Brain microvascular endothelial cell (primary cell): ENCODE measurements at regions not wholly inside any gene's neighbourhood (a gene's known extent, or its start where the extent isn't known, plus 50 kb on each side); places are given as distances from the start of the nearest gene placed in this dataset.
"Not testable (repeated sequence)": the region's sequence is repeated elsewhere in the genome, so short reads cannot be mapped to it uniquely, and the experiment has no call there.

Experiments used
- DNase-seq: peaks from one replicate; pipeline ENCODE4 v3.0.0-alpha.2; 2020
- H3K27ac ChIP-seq: fragments of 250-450 bp; sonication (Bioruptor Pico); 2 replicates; pipeline ENCODE4 v1.5.1; 2020; ENCODE audit warnings: mild to moderate bottlenecking, moderate library complexity
- H3K27me3 ChIP-seq: fragments of 250-450 bp; sonication (Bioruptor Pico); replicated peaks from 2 replicates; pipeline ENCODE4 v1.5.1; 2020; ENCODE audit warnings: mild to moderate bottlenecking
- H3K36me3 ChIP-seq: fragments of 250-450 bp; sonication (Bioruptor Pico); replicated peaks from 2 replicates; pipeline ENCODE4 v1.5.1; 2020; ENCODE audit warnings: mild to moderate bottlenecking
- H3K4me3 ChIP-seq: 2 replicates; pipeline ENCODE4 v1.5.1; 2011; ENCODE audit warnings: low read depth, mild to moderate bottlenecking, control low read depth, low read length, moderate library complexity
- in situ Hi-C: cut with HindIII; loops from 2 replicates; pipeline ENCODE4 v1.10.0; 2017; ENCODE audit warnings: low sequenced_read_pairs, low pct_ligation_motif_present
- TF ChIP-seq, protein P1 (sequence below): IDR thresholded peaks from 2 replicates; pipeline ENCODE4 v1.5.1; 2011; ENCODE audit warnings: low read depth, mild to moderate bottlenecking, moderate library complexity, low read length, control low read depth, inconsistent platforms; ENCODE audit errors: missing control alignments

GRCh38 chr9:24986331-24986730, 440.6 kb upstream of the IZUMO3 start:
- Histone ChIP-seq H3K27me3 (no peaks in the 10 kb centered on the region), H3K27ac (no peak overlapping the region), H3K36me3 (no peaks in the 10 kb centered on the region), H3K4me3 (no peak overlapping the region)
- in situ Hi-C loops, result no loop called here
- no peak for DNase-seq
- TF ChIP-seq, protein P1, sequence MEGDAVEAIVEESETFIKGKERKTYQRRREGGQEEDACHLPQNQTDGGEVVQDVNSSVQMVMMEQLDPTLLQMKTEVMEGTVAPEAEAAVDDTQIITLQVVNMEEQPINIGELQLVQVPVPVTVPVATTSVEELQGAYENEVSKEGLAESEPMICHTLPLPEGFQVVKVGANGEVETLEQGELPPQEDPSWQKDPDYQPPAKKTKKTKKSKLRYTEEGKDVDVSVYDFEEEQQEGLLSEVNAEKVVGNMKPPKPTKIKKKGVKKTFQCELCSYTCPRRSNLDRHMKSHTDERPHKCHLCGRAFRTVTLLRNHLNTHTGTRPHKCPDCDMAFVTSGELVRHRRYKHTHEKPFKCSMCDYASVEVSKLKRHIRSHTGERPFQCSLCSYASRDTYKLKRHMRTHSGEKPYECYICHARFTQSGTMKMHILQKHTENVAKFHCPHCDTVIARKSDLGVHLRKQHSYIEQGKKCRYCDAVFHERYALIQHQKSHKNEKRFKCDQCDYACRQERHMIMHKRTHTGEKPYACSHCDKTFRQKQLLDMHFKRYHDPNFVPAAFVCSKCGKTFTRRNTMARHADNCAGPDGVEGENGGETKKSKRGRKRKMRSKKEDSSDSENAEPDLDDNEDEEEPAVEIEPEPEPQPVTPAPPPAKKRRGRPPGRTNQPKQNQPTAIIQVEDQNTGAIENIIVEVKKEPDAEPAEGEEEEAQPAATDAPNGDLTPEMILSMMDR, result no peak

GRCh38 chr9:24970780-24971179, 425.1 kb upstream of the IZUMO3 start:
- H3K4me3 ChIP-seq, H3K27ac ChIP-seq, in situ Hi-C loops, H3K27me3 ChIP-seq, DNase-seq, H3K36me3 ChIP-seq: not testable (repeated sequence)

DNA sequence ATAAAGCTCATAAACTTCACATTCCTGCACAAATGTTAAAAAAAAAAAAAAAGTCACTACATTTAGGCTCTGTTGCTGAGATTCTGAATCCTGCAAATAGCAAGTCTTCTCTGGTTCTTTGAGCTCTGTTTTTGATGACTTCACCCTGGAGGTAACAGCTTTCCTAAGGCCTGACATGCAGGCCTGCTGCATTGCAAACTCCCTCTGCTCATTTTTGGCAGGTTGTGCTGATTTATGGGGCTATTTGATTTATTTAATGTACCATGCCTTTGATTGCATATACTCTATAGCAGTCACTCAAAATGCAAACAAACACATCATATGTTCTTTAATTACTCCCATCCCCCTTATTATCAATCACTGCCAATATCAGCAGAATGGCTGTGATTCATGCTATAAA, 416.1 kb upstream of the IZUMO3 start:
- in situ Hi-C loops, result no loop called here
- Histone ChIP-seq H3K36me3 (no peaks in the 10 kb centered on the region), H3K4me3 (no peak overlapping the region), H3K27ac (no peak overlapping the region), H3K27me3 (no peaks in the 10 kb centered on the region)
- TF ChIP-seq, protein P1, result no peak
- DNase-seq, result no peak

DNA sequence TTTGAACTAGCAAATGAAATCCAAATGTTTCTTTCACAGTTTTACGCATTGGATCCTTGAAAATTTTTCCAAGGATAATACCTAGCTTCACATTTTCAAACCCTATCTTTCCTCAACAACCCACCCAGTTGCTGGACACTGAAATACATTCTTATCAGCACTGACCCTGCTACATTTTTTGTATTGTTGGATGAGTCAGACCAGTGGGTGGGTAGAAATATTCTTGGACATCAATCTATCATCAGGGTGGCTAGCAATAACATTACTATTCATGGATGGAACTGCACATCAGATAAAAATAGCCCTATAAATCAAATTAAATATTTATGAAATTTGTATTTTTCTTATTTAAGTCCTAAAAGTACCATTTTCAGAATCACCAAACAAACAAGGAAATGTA, 407.4 kb upstream of the IZUMO3 start:
- Histone ChIP-seq H3K36me3 (no peaks in the 10 kb centered on the region), H3K4me3 (no peak overlapping the region), H3K27me3 (no peaks in the 10 kb centered on the region), H3K27ac (no peak overlapping the region)
- TF ChIP-seq, protein P1, result no peak
- in situ Hi-C loops, result no loop called here
- DNase-seq, result no peak

DNA sequence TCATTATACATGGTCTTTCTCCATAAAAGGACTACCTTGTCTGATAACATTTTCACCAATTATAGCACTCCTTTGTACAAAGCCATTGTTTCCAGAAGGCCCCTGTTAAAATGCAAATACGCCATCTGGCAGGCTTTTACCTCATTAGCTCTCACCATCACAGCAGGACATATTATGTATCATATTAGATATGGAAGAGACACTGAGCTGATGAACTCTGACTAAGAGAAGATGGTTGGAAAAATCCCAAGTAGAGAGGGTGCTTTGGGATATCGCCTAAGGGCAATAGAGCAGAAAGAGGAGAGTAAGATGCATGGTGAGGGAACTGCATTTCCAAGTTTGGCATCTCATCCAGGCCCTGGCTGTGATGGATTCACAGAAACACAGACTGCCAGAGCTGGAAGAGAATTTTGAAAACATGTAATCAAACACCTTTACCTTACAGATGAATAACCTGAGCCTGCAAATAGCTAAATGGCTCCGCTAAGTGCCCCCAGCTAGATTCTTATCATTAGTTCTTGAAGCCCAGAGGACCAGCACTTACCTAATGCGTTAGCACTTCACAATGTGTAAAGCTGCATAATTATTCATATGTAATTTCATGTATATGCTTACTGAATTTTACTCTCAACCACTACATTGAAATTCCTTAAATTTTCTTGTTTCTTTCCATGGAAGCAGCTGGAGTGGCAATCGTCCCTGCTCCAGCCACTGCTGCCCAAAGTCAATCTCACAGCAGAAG, 393.6 kb upstream of the IZUMO3 start:
- DNase-seq, result no peak
- Histone ChIP-seq H3K36me3 (no peaks in the 10 kb centered on the region), H3K4me3 (no peak overlapping the region), H3K27me3 (no peaks in the 10 kb centered on the region), H3K27ac (no peak overlapping the region)
- TF ChIP-seq, protein P1, result no peak
- in situ Hi-C loops, result no loop called here

- TF ChIP-seq, protein P1, result no peak
- Histone ChIP-seq H3K27ac (no peak overlapping the region), H3K4me3 (no peak overlapping the region), H3K36me3 (no peaks in the 10 kb centered on the region), H3K27me3 (no peaks in the 10 kb centered on the region)
- no peak for DNase-seq
- in situ Hi-C loops, result no loop called here
Measured at GRCh38 chr9:24936117-24936516, 390.4 kb upstream of the IZUMO3 start.
